ENCODE measurements at regions not wholly inside any gene's neighbourhood (a gene's known extent, or its start where the extent isn't known, plus 50 kb on each side); places are given as distances from the start of the nearest gene placed in this dataset.

- Mint-ChIP-seq H3K27ac (no peak overlapping the region), H3K9me3 (no peaks in the 10 kb centered on the region), H3K4me1 (no peaks in the 10 kb centered on the region), H3K27me3 (peaks cover 8% of the 10 kb centered on the region), H3K36me3 (ENCODE audit: low read depth) (no peaks in the 10 kb centered on the region), H3K4me3 (no peak overlapping the region)
- DNase-seq: no peak
- intact Hi-C loops (cut with micrococcal nuclease): no loop called here
These were observed 77.5 kb upstream of the EEPD1 start for GRCh38 chr7:36075561-36075960.

GRCh38 chr7:36076074-36076473, 77.0 kb upstream of the EEPD1 start:
- no peak for DNase-seq
- Mint-ChIP-seq H3K4me1 (no peaks in the 10 kb centered on the region), H3K4me3 (no peak overlapping the region), H3K36me3 (ENCODE audit: low read depth) (no peaks in the 10 kb centered on the region), H3K27ac (no peak overlapping the region), H3K9me3 (no peaks in the 10 kb centered on the region), H3K27me3 (peaks cover 8% of the 10 kb centered on the region)
- intact Hi-C loops (cut with micrococcal nuclease): no loop called here

- H3K27me3 Mint-ChIP-seq: peaks cover 8% of the 10 kb centered on the region
These were observed 74.2 kb upstream of the EEPD1 start for GRCh38 chr7:36078816-36079360.

GRCh38 chr7:36079446-36080025, 73.5 kb upstream of the EEPD1 start:
- H3K27ac Mint-ChIP-seq: no peak overlapping the region
- H3K4me3 Mint-ChIP-seq: no peak overlapping the region
- intact Hi-C loops (cut with micrococcal nuclease): no loop called here
- DNase-seq: no peak
- H3K9me3 Mint-ChIP-seq: no peaks in the 10 kb centered on the region
- H3K27me3 Mint-ChIP-seq: peaks cover 6% of the 10 kb centered on the region
- H3K36me3 Mint-ChIP-seq (ENCODE audit: low read depth): no peaks in the 10 kb centered on the region
- H3K4me1 Mint-ChIP-seq: no peaks in the 10 kb centered on the region

More at GRCh38 chr7:36078816-36079360, 74.2 kb upstream of the EEPD1 start:
- Mint-ChIP-seq H3K27ac (no peak overlapping the region), H3K9me3 (no peaks in the 10 kb centered on the region), H3K36me3 (ENCODE audit: low read depth) (no peaks in the 10 kb centered on the region), H3K4me1 (no peaks in the 10 kb centered on the region), H3K4me3 (no peak overlapping the region)
- intact Hi-C loops (cut with micrococcal nuclease): no loop called here
- DNase-seq: no peak

- no peak overlapping the region for H3K27ac Mint-ChIP-seq
- no peaks in the 10 kb centered on the region for H3K36me3 Mint-ChIP-seq (ENCODE audit: low read depth)
- H3K4me1 Mint-ChIP-seq: no peaks in the 10 kb centered on the region
- no peak for DNase-seq
- intact Hi-C loops (cut with micrococcal nuclease): no loop called here
- no peaks in the 10 kb centered on the region for H3K27me3 Mint-ChIP-seq
- no peak overlapping the region for H3K4me3 Mint-ChIP-seq
- no peaks in the 10 kb centered on the region for H3K9me3 Mint-ChIP-seq
These were observed 72.2 kb upstream of the EEPD1 start for GRCh38 chr7:36080843-36081242.

GRCh38 chr7:36082216-36082615, 70.8 kb upstream of the EEPD1 start:
- no peaks in the 10 kb centered on the region for H3K36me3 Mint-ChIP-seq (ENCODE audit: low read depth)
- DNase-seq: no peak
- no peaks in the 10 kb centered on the region for H3K4me1 Mint-ChIP-seq
- no peaks in the 10 kb centered on the region for H3K9me3 Mint-ChIP-seq
- no peak overlapping the region for H3K27ac Mint-ChIP-seq
- no peaks in the 10 kb centered on the region for H3K27me3 Mint-ChIP-seq
- intact Hi-C loops (cut with micrococcal nuclease): no loop called here
- H3K4me3 Mint-ChIP-seq: no peak overlapping the region

GRCh38 chr7:36082910-36083309, 70.1 kb upstream of the EEPD1 start:
- H3K27ac Mint-ChIP-seq: no peak overlapping the region
- no peak for DNase-seq
- H3K27me3 Mint-ChIP-seq: no peaks in the 10 kb centered on the region
- H3K36me3 Mint-ChIP-seq (ENCODE audit: low read depth): no peaks in the 10 kb centered on the region
- no peaks in the 10 kb centered on the region for H3K4me1 Mint-ChIP-seq
- H3K9me3 Mint-ChIP-seq: no peaks in the 10 kb centered on the region
- intact Hi-C loops (cut with micrococcal nuclease): no loop called here
- H3K4me3 Mint-ChIP-seq: no peak overlapping the region

- Mint-ChIP-seq H3K4me1 (no peaks in the 10 kb centered on the region), H3K27me3 (no peaks in the 10 kb centered on the region), H3K36me3 (ENCODE audit: low read depth) (no peaks in the 10 kb centered on the region), H3K27ac (no peak overlapping the region), H3K9me3 (peaks cover 7% of the 10 kb centered on the region), H3K4me3 (no peak overlapping the region)
- intact Hi-C loops (cut with micrococcal nuclease): no loop called here
- no peak for DNase-seq
These were observed 69.3 kb upstream of the EEPD1 start for GRCh38 chr7:36083626-36084380.

GRCh38 chr7:36084485-36085091, 68.5 kb upstream of the EEPD1 start:
- H3K4me3 Mint-ChIP-seq: no peak overlapping the region
- H3K27me3 Mint-ChIP-seq: no peaks in the 10 kb centered on the region
- H3K9me3 Mint-ChIP-seq: peaks cover 7% of the 10 kb centered on the region
- no peaks in the 10 kb centered on the region for H3K4me1 Mint-ChIP-seq
- intact Hi-C loops (cut with micrococcal nuclease): no loop called here
- H3K27ac Mint-ChIP-seq: no peak overlapping the region
- DNase-seq: no peak
- no peaks in the 10 kb centered on the region for H3K36me3 Mint-ChIP-seq (ENCODE audit: low read depth)

- intact Hi-C loops (cut with micrococcal nuclease): no loop called here
- H3K36me3 Mint-ChIP-seq (ENCODE audit: low read depth): no peaks in the 10 kb centered on the region
- no peaks in the 10 kb centered on the region for H3K27me3 Mint-ChIP-seq
- DNase-seq: no peak
- peaks cover 7% of the 10 kb centered on the region for H3K9me3 Mint-ChIP-seq
- no peak overlapping the region for H3K27ac Mint-ChIP-seq
- H3K4me3 Mint-ChIP-seq: no peak overlapping the region
- H3K4me1 Mint-ChIP-seq: no peaks in the 10 kb centered on the region
These were observed 68.0 kb upstream of the EEPD1 start for GRCh38 chr7:36085096-36085495.

- intact Hi-C loops (cut with micrococcal nuclease): no loop called here
- no peak for DNase-seq
- Mint-ChIP-seq H3K36me3 (ENCODE audit: low read depth) (no peaks in the 10 kb centered on the region), H3K9me3 (peaks cover 7% of the 10 kb centered on the region), H3K27me3 (peaks cover 1% of the 10 kb centered on the region), H3K27ac (no peak overlapping the region), H3K4me3 (no peak overlapping the region), H3K4me1 (no peaks in the 10 kb centered on the region)
These were observed 66.5 kb upstream of the EEPD1 start for GRCh38 chr7:36086571-36086970.

GRCh38 chr7:36088553-36088952, 64.5 kb upstream of the EEPD1 start:
- peaks cover 3% of the 10 kb centered on the region for H3K27me3 Mint-ChIP-seq
- no peak overlapping the region for H3K4me3 Mint-ChIP-seq
- peaks cover 7% of the 10 kb centered on the region for H3K9me3 Mint-ChIP-seq
- H3K4me1 Mint-ChIP-seq: no peaks in the 10 kb centered on the region
- DNase-seq: no peak
- H3K27ac Mint-ChIP-seq: no peak overlapping the region
- H3K36me3 Mint-ChIP-seq (ENCODE audit: low read depth): no peaks in the 10 kb centered on the region
- intact Hi-C loops (cut with micrococcal nuclease): no loop called here

GRCh38 chr7:36088966-36089365, 64.1 kb upstream of the EEPD1 start:
- peaks cover 4% of the 10 kb centered on the region for H3K27me3 Mint-ChIP-seq
- no peaks in the 10 kb centered on the region for H3K4me1 Mint-ChIP-seq
- H3K36me3 Mint-ChIP-seq (ENCODE audit: low read depth): no peaks in the 10 kb centered on the region
- no peak overlapping the region for H3K27ac Mint-ChIP-seq
- no peak for DNase-seq
- intact Hi-C loops (cut with micrococcal nuclease): no loop called here
- peaks cover 7% of the 10 kb centered on the region for H3K9me3 Mint-ChIP-seq
- no peak overlapping the region for H3K4me3 Mint-ChIP-seq
